CD4-positive, alpha-beta memory T cell (primary cell): ENCODE measurements at regions not wholly inside any gene's neighbourhood (a gene's known extent, or its start where the extent isn't known, plus 50 kb on each side); places are given as distances from the start of the nearest gene placed in this dataset.

Experiments used
- CTCF ChIA-PET: fragments of 350-600 bp; sonication (Branson Sonifier 250); formaldehyde crosslinking; loops from one replicate; lab custom pipeline; 2021; ENCODE audit warnings: inconsistent platforms; ENCODE audit not compliant: partially characterized antibody; lab: Charles Lee
- POLR2A ChIA-PET: fragments of 350-600 bp; sonication (Branson Sonifier 250); formaldehyde crosslinking; loops from one replicate; lab custom pipeline; 2021; ENCODE audit not compliant: partially characterized antibody; lab: Charles Lee
- DNase-seq, 5 donors: peaks; one replicate each; pipeline versions ENCODE4 v3.0.0 to v3.0.0-alpha.2; 2020 to 2022; ENCODE audit warnings: mixed read lengths in 1 of 5
- H3K27ac ChIP-seq: one replicate; pipeline ENCODE4 v1.7.0; 2013; ENCODE audit warnings: low read depth, low read length
- H3K27me3 ChIP-seq: 2 replicates; pipeline ENCODE4 v1.7.0; 2013; ENCODE audit warnings: mild to moderate bottlenecking, low read length, moderate library complexity; ENCODE audit not compliant: insufficient read depth
- H3K36me3 ChIP-seq: 2 replicates; pipeline ENCODE4 v1.7.0; 2013; ENCODE audit warnings: mild to moderate bottlenecking, low read length, moderate library complexity; ENCODE audit not compliant: insufficient read depth
- H3K4me1 ChIP-seq: 2 replicates; pipeline ENCODE4 v1.7.0; 2013; ENCODE audit warnings: mild to moderate bottlenecking, low read length, moderate library complexity; ENCODE audit not compliant: insufficient read depth
- H3K4me3 ChIP-seq, 2 donors: one replicate each; pipeline ENCODE4 v1.7.0; 2013; ENCODE audit warnings: low read length in 2 of 2, mild to moderate bottlenecking in 1 of 2
- H3K9me3 ChIP-seq, 2 donors: one replicate each; pipeline ENCODE4 v1.7.0; 2013; ENCODE audit warnings: low read length in 2 of 2, control low read depth in 1 of 2; ENCODE audit not compliant: control insufficient read depth in 1 of 2
- H3K27ac Mint-ChIP-seq, 7 donors: one replicate each; pipeline ENCODE4 v1.8.0; 2020 to 2021; ENCODE audit warnings: mixed read lengths in 7 of 7, mild to moderate bottlenecking in 6 of 7, inconsistent platforms in 3 of 7, moderate library complexity in 3 of 7
- H3K27me3 Mint-ChIP-seq, 2 donors: one replicate each; pipeline ENCODE4 v1.8.0; 2020 to 2021; ENCODE audit warnings: mixed read lengths in 2 of 2
- H3K36me3 Mint-ChIP-seq, 2 donors: one replicate each; pipeline ENCODE4 v1.8.0; 2020 to 2021; ENCODE audit warnings: mixed read lengths in 2 of 2, inconsistent platforms in 1 of 2, mild to moderate bottlenecking in 1 of 2
- H3K4me1 Mint-ChIP-seq, 4 donors: one replicate each; pipeline ENCODE4 v1.8.0; 2020 to 2021; ENCODE audit warnings: mixed read lengths in 4 of 4, mild to moderate bottlenecking in 1 of 4
- H3K4me3 Mint-ChIP-seq, 8 donors: one replicate each; pipeline ENCODE4 v1.8.0; 2020 to 2021; ENCODE audit warnings: mixed read lengths in 8 of 8, mild to moderate bottlenecking in 7 of 8, moderate library complexity in 6 of 8, inconsistent platforms in 3 of 8
- H3K9me3 Mint-ChIP-seq, 8 donors: one replicate each; pipeline ENCODE4 v1.8.0; 2020 to 2021; ENCODE audit warnings: mixed read lengths in 8 of 8, mild to moderate bottlenecking in 5 of 8, inconsistent platforms in 3 of 8, moderate library complexity in 1 of 8
- intact Hi-C: fragments of 100-400 bp; cut with micrococcal nuclease; formaldehyde crosslinking; loops from one replicate; pipeline ENCODE4 v1.15.1; 2023

- Mint-ChIP-seq H3K27ac (no peak overlapping the region), H3K4me1 (no peaks in the 10 kb centered on the region), H3K4me3 (no peak overlapping the region), H3K27me3 (peaks cover 0 to 2% of the 10 kb centered on the region in 2 donors), H3K36me3 (no peaks in the 10 kb centered on the region), H3K9me3 (peaks cover 0 to 13% (median 3%) of the 10 kb centered on the region in 8 donors)
- Histone ChIP-seq H3K4me1 (no peaks in the 10 kb centered on the region), H3K27me3 (no peaks in the 10 kb centered on the region), H3K36me3 (no peaks in the 10 kb centered on the region), H3K9me3 (no peaks in the 10 kb centered on the region), H3K4me3 (no peak overlapping the region), H3K27ac (no peak overlapping the region)
- ChIA-PET POLR2A (no interaction called here), CTCF (no interaction called here)
- intact Hi-C loops = no loop called here
- DNase-seq = no peak
These were observed 290.9 kb downstream of the HS3ST3A1 start for GRCh38 chr17:13310858-13311257.

- H3K36me3 ChIP-seq = no peaks in the 10 kb centered on the region
- Mint-ChIP-seq H3K4me1 (no peaks in the 10 kb centered on the region), H3K36me3 (no peaks in the 10 kb centered on the region), H3K27ac (no peak overlapping the region), H3K9me3 (peaks cover 0 to 13% (median 3%) of the 10 kb centered on the region in 8 donors), H3K4me3 (no peak overlapping the region), H3K27me3 (no peaks in the 10 kb centered on the region)
- CTCF ChIA-PET = interaction anchor here (0.5 kb wide), 1 partner anchor 275 kb away, joined by 4 read pairs; no protein-coding TSS in a partner anchor
- H3K9me3 ChIP-seq = no peaks in the 10 kb centered on the region
- POLR2A ChIA-PET = no interaction called here
- no peak overlapping the region for H3K4me3 ChIP-seq
- no peak for DNase-seq
- intact Hi-C loops = no loop called here
- H3K4me1 ChIP-seq = no peaks in the 10 kb centered on the region
- no peak overlapping the region for H3K27ac ChIP-seq
- no peaks in the 10 kb centered on the region for H3K27me3 ChIP-seq
These were observed 288.6 kb upstream of the ELAC2 start for GRCh38 chr17:13306310-13306962.

GRCh38 chr17:13302983-13303382 lies 285.2 kb upstream of the ELAC2 start:
- Histone ChIP-seq H3K4me1 (no peaks in the 10 kb centered on the region), H3K4me3 (no peak overlapping the region), H3K27ac (no peak overlapping the region), H3K36me3 (no peaks in the 10 kb centered on the region), H3K27me3 (no peaks in the 10 kb centered on the region), H3K9me3 (no peaks in the 10 kb centered on the region)
- H3K4me1 Mint-ChIP-seq = no peaks in the 10 kb centered on the region
- H3K27me3 Mint-ChIP-seq = peaks cover 0 to 2% of the 10 kb centered on the region in 2 donors
- DNase-seq = no peak
- peaks cover 0 to 11% (median 2%) of the 10 kb centered on the region in 8 donors for H3K9me3 Mint-ChIP-seq
- intact Hi-C loops = no loop called here
- ChIA-PET POLR2A (no interaction called here), CTCF (no interaction called here)
- H3K36me3 Mint-ChIP-seq = no peaks in the 10 kb centered on the region
- no peak overlapping the region for H3K27ac Mint-ChIP-seq
- no peak overlapping the region for H3K4me3 Mint-ChIP-seq

GRCh38 chr17:13302419-13302818 lies 284.6 kb upstream of the ELAC2 start:
- H3K4me1 Mint-ChIP-seq = no peaks in the 10 kb centered on the region
- Histone ChIP-seq H3K27me3 (no peaks in the 10 kb centered on the region), H3K36me3 (no peaks in the 10 kb centered on the region), H3K27ac (no peak overlapping the region), H3K4me1 (no peaks in the 10 kb centered on the region), H3K4me3 (no peak overlapping the region), H3K9me3 (no peaks in the 10 kb centered on the region)
- no peak for DNase-seq
- ChIA-PET CTCF (no interaction called here), POLR2A (no interaction called here)
- no peak overlapping the region for H3K27ac Mint-ChIP-seq
- H3K27me3 Mint-ChIP-seq = peaks cover 0 to 2% of the 10 kb centered on the region in 2 donors
- no peak overlapping the region for H3K4me3 Mint-ChIP-seq
- H3K9me3 Mint-ChIP-seq = peaks cover 0 to 7% (median 2%) of the 10 kb centered on the region in 8 donors
- intact Hi-C loops = no loop called here
- no peaks in the 10 kb centered on the region for H3K36me3 Mint-ChIP-seq

- Mint-ChIP-seq H3K27me3 (peaks cover 2% of the 10 kb centered on the region in 2 donors), H3K9me3 (peaks cover 0 to 2% (median 0%) of the 10 kb centered on the region in 8 donors), H3K27ac (no peak overlapping the region), H3K4me3 (no peak overlapping the region), H3K36me3 (no peaks in the 10 kb centered on the region), H3K4me1 (no peaks in the 10 kb centered on the region)
- no peak for DNase-seq
- Histone ChIP-seq H3K4me1 (no peaks in the 10 kb centered on the region), H3K9me3 (no peaks in the 10 kb centered on the region), H3K27me3 (no peaks in the 10 kb centered on the region), H3K4me3 (no peak overlapping the region), H3K27ac (no peak overlapping the region), H3K36me3 (no peaks in the 10 kb centered on the region)
- intact Hi-C loops = no loop called here
- CTCF ChIA-PET = no interaction called here
- POLR2A ChIA-PET = no interaction called here
These were observed 279.4 kb upstream of the ELAC2 start for GRCh38 chr17:13297183-13297582.

- Histone ChIP-seq H3K27ac (no peak overlapping the region), H3K4me3 (no peak overlapping the region), H3K4me1 (no peaks in the 10 kb centered on the region), H3K27me3 (no peaks in the 10 kb centered on the region), H3K36me3 (no peaks in the 10 kb centered on the region), H3K9me3 (no peaks in the 10 kb centered on the region)
- Mint-ChIP-seq H3K27me3 (peaks cover 0 to 2% of the 10 kb centered on the region in 2 donors), H3K27ac (no peak overlapping the region), H3K9me3 (no peaks in the 10 kb centered on the region), H3K36me3 (no peaks in the 10 kb centered on the region), H3K4me3 (no peak overlapping the region), H3K4me1 (no peaks in the 10 kb centered on the region)
- POLR2A ChIA-PET = no interaction called here
- intact Hi-C loops = no loop called here
- CTCF ChIA-PET = no interaction called here
- no peak for DNase-seq
These were observed 275.6 kb upstream of the ELAC2 start for GRCh38 chr17:13293421-13293820.

- intact Hi-C loops = no loop called here
- POLR2A ChIA-PET = no interaction called here
- H3K27ac Mint-ChIP-seq = no peak overlapping the region
These were observed 274.5 kb upstream of the ELAC2 start for GRCh38 chr17:13292291-13292690.

More at GRCh38 chr17:13292291-13292690, 274.5 kb upstream of the ELAC2 start:
- Histone ChIP-seq H3K4me1 (no peaks in the 10 kb centered on the region), H3K36me3 (no peaks in the 10 kb centered on the region), H3K27me3 (no peaks in the 10 kb centered on the region), H3K9me3 (no peaks in the 10 kb centered on the region), H3K27ac (no peak overlapping the region), H3K4me3 (no peak overlapping the region)
- H3K4me1 Mint-ChIP-seq = no peaks in the 10 kb centered on the region
- H3K9me3 Mint-ChIP-seq = no peaks in the 10 kb centered on the region
- H3K27me3 Mint-ChIP-seq = peaks cover 0 to 2% of the 10 kb centered on the region in 2 donors
- CTCF ChIA-PET = no interaction called here
- no peak overlapping the region for H3K4me3 Mint-ChIP-seq
- DNase-seq = no peak
- H3K36me3 Mint-ChIP-seq = no peaks in the 10 kb centered on the region
